ENCODE measurements at regions not wholly inside any gene's neighbourhood (a gene's known extent, or its start where the extent isn't known, plus 50 kb on each side); places are given as distances from the start of the nearest gene placed in this dataset.

- peak; percentile 14 for DNase-seq (ENCODE audit: low spot score)
These were observed 613.3 kb upstream of the CADM1 start for GRCh38 chr11:116117331-116118137.

GRCh38 chr11:116115801-116116200, 611.6 kb upstream of the CADM1 start:
- DNase-seq (ENCODE audit: low spot score), result no peak

- DNase-seq (ENCODE audit: low spot score), result peak; percentile 32
These were observed 610.0 kb upstream of the CADM1 start for GRCh38 chr11:116114198-116114651.

GRCh38 chr11:116112087-116112935, 608.1 kb upstream of the CADM1 start:
- DNase-seq (ENCODE audit: low spot score), result peak; percentile 38

- DNase-seq (ENCODE audit: low spot score), result peak; percentile 10
These were observed 607.3 kb upstream of the CADM1 start for GRCh38 chr11:116111546-116111945.

GRCh38 chr11:116110802-116111201, 606.6 kb upstream of the CADM1 start:
- peak; percentile 23 for DNase-seq (ENCODE audit: low spot score)

GRCh38 chr11:116110356-116110755, 606.1 kb upstream of the CADM1 start:
- no peak for DNase-seq (ENCODE audit: low spot score)

GRCh38 chr11:116109228-116109627, 605.0 kb upstream of the CADM1 start:
- DNase-seq (ENCODE audit: low spot score), result peak; percentile 31

GRCh38 chr11:116108161-116108560, 603.9 kb upstream of the CADM1 start:
- peak; percentile 17 for DNase-seq (ENCODE audit: low spot score)

GRCh38 chr11:116107229-116107628, 603.0 kb upstream of the CADM1 start:
- no peak for DNase-seq (ENCODE audit: low spot score)

GRCh38 chr11:116104498-116105174, 600.4 kb upstream of the CADM1 start:
- DNase-seq (ENCODE audit: low spot score), result peak; percentile 29

- DNase-seq (ENCODE audit: low spot score), result peak; percentile 17
These were observed 597.7 kb upstream of the CADM1 start for GRCh38 chr11:116101902-116102301.

- peak; percentile 18 for DNase-seq (ENCODE audit: low spot score)
These were observed 595.8 kb upstream of the CADM1 start for GRCh38 chr11:116100016-116100415.

- DNase-seq (ENCODE audit: low spot score), result peak; percentile 32
These were observed 595.3 kb upstream of the CADM1 start for GRCh38 chr11:116099541-116099940.

- peak; percentile 21 for DNase-seq (ENCODE audit: low spot score)
These were observed 592.2 kb upstream of the CADM1 start for GRCh38 chr11:116096272-116096995.

GRCh38 chr11:116093481-116094270, 589.5 kb upstream of the CADM1 start:
- DNase-seq (ENCODE audit: low spot score), result no peak

- DNase-seq (ENCODE audit: low spot score), result no peak
These were observed 588.9 kb upstream of the CADM1 start for GRCh38 chr11:116093065-116093464.

- no peak for DNase-seq (ENCODE audit: low spot score)
These were observed 582.2 kb upstream of the CADM1 start for GRCh38 chr11:116086426-116086825.

GRCh38 chr11:116085031-116085635, 580.9 kb upstream of the CADM1 start:
- no peak for DNase-seq (ENCODE audit: low spot score)

GRCh38 chr11:116084511-116084910, 580.3 kb upstream of the CADM1 start:
- no peak for DNase-seq (ENCODE audit: low spot score)
